HG03175 (cell line): ENCODE measurements at regions not wholly inside any gene's neighbourhood (a gene's known extent, or its start where the extent isn't known, plus 50 kb on each side); places are given as distances from the start of the nearest gene placed in this dataset.

Experiments
- ATAC-seq: cut with Tn5 transposase; IDR thresholded peaks from one replicate; pipeline ENCODE4 v1.9.1; 2021; ENCODE audit warnings: mild to moderate bottlenecking, moderate library complexity; ENCODE audit not compliant: unreplicated experiment

- no peak for ATAC-seq
Measured at GRCh38 chr2:19846567-19846966, 55.2 kb downstream of the TTC32 start.

GRCh38 chr2:19846030-19846429 lies 55.8 kb downstream of the TTC32 start:
- ATAC-seq = no peak

GRCh38 chr2:19845323-19845920 lies 56.4 kb downstream of the TTC32 start:
- no peak for ATAC-seq

GRCh38 chr2:19844750-19845149 lies 57.0 kb downstream of the TTC32 start:
- no peak for ATAC-seq

- ATAC-seq = no peak
Measured at GRCh38 chr2:19843992-19844515, 57.7 kb downstream of the TTC32 start.

- no peak for ATAC-seq
Measured at GRCh38 chr2:19841918-19842693, 59.7 kb downstream of the TTC32 start.

GRCh38 chr2:19839438-19839837 lies 62.3 kb downstream of the TTC32 start:
- ATAC-seq = no peak

- ATAC-seq = no peak
Measured at GRCh38 chr2:19838616-19839015, 63.2 kb downstream of the TTC32 start.

- no peak for ATAC-seq
Measured at GRCh38 chr2:19837235-19837766, 64.5 kb downstream of the TTC32 start.

GRCh38 chr2:19835781-19836281 lies 66.0 kb downstream of the TTC32 start:
- ATAC-seq = no peak

GRCh38 chr2:19833978-19834377 lies 67.8 kb downstream of the TTC32 start:
- ATAC-seq = no peak

- no peak for ATAC-seq
Measured at GRCh38 chr2:19829672-19830071, 72.1 kb downstream of the TTC32 start.

- no peak for ATAC-seq
Measured at GRCh38 chr2:19826874-19827273, 74.9 kb downstream of the TTC32 start.

- ATAC-seq = no peak
Measured at GRCh38 chr2:19823507-19823906, 78.3 kb downstream of the TTC32 start.

GRCh38 chr2:19819097-19820065 lies 82.4 kb downstream of the TTC32 start:
- ATAC-seq = no peak

- ATAC-seq = no peak
Measured at GRCh38 chr2:19818543-19818942, 83.2 kb downstream of the TTC32 start.

GRCh38 chr2:19818039-19818438 lies 83.7 kb downstream of the TTC32 start:
- no peak for ATAC-seq

GRCh38 chr2:19815746-19816145 lies 86.0 kb downstream of the TTC32 start:
- ATAC-seq = no peak

GRCh38 chr2:19812166-19812565 lies 89.6 kb downstream of the TTC32 start:
- ATAC-seq = no peak

- no peak for ATAC-seq
Measured at GRCh38 chr2:19811186-19811585, 90.6 kb downstream of the TTC32 start.

GRCh38 chr2:19810637-19811036 lies 91.1 kb downstream of the TTC32 start:
- ATAC-seq = no peak
